Dermis microvascular lymphatic vessel endothelial cell (primary cell): ENCODE measurements at regions not wholly inside any gene's neighbourhood (a gene's known extent, or its start where the extent isn't known, plus 50 kb on each side); places are given as distances from the start of the nearest gene placed in this dataset.

Experiments
- DNase-seq, 2 donors: peaks; one replicate each; pipeline versions ENCODE4 v3.0.0 to v3.0.0-alpha.2; 2010; ENCODE audit warnings: low read depth in 2 of 2

DNA sequence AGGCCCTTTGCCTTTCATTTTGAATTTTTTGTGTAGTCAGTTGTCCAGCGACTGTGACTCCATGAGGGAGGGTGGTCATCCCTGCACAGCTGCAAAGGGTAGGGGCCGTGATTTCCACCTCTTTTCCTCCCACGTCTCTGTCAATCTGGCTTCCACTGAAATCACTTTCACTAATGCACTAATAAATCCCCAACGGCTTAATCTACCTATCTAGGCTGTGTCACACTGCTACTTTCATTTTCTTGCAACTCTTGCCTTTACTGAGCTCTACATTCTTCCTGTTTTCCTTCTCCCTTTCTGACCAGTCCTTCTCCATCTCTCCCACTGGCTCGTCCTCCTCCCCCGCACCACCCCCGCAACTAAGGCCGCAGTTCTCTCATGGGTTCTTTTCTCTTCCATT is 212.3 kb upstream of the FOXN3 start:
- DNase-seq: no peak

DNA sequence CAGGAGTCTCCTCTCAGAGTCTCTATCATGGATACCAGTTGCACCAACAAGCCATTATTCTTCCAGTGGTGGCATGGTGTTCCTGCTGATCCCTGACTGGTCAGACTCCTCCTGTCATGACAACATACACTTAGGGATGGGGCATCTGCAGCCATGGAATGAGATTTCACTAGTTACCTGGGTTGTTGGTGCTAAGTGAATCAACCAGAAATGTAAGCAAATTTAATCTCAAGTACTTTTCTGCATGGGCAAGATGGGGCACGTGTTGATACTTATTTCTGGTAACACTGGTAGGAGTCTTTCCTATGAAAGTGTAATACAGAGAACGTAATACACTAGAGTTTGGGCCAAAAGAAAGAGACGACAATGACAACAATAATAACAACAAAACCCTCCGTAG is 211.5 kb upstream of the FOXN3 start:
- no peak for DNase-seq

DNA sequence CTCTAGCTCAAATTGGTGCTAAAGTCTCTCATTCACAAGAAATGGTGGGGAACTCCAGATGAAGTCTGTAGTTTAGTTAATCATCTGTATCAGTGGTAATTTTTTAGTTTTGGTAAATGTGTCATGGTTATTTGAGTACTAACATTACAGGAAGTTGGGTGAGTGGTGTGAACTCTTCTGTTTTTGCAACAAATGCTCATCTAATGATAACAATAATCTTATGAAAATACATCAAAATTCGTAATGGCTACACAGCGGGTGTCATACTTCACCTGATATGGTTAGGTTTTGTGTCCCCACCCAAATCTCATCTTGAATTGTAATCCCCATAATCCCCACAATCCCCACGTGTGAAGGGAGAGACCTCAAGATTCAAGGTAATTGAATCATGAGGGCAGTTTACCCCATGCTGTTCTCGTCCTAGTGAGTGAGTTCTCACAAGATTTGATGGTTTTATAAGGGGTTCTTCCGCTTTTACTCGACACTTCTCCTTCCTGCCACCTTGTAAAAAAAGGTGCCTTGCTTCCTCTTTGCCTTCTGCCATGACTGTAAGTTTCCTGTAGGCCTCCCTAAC is 209.3 kb upstream of the FOXN3 start:
- no peak for DNase-seq

DNA sequence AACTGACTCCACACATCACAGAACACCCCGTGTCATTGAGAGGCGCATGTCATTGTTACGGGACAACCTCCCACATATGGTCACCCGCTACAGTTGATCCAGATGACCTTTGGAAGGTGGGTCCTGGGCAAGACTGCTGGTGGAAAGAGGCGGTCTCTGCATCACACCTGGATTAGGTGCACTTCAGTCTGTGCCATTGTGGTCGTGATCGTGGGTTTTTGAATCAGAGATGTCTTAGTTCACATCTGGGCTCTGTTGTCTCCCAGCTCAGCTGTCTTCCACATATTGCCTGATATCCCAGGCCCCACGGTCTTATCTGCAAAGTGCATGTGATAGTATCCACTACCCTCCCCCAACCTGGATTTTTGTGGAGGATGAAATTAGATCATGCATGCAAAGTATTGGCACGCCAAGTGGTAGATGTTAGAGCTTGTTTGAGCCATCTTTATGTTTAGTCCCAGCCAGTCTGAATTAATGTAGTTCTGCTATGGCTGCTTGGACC is 208.7 kb upstream of the FOXN3 start:
- no peak for DNase-seq

DNA sequence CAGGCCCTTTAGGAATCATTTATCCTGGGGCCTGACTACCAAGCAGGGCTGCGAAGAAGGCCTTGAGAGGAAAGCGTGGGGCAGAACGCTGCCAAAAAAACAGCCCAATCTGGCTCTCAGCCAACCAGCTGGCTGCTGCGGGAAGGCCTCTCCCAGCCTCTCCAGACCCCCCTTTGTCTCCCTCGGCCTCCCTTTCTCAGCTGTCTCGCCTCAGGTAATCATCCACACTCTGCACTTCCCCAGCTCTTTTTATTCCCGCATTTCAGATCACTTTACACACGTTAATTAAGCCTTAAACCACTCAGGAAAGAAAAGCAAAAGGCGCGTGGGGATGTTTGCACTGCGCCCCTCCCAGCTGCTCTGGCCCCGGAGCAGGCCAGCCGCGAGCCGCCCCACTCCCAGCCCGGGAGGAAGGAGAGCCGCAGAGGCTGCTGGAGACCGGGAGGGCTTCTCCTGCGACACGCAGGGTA is 208.2 kb upstream of the FOXN3 start:
- DNase-seq: peak in 1 of 2 donors; percentile 24

DNA sequence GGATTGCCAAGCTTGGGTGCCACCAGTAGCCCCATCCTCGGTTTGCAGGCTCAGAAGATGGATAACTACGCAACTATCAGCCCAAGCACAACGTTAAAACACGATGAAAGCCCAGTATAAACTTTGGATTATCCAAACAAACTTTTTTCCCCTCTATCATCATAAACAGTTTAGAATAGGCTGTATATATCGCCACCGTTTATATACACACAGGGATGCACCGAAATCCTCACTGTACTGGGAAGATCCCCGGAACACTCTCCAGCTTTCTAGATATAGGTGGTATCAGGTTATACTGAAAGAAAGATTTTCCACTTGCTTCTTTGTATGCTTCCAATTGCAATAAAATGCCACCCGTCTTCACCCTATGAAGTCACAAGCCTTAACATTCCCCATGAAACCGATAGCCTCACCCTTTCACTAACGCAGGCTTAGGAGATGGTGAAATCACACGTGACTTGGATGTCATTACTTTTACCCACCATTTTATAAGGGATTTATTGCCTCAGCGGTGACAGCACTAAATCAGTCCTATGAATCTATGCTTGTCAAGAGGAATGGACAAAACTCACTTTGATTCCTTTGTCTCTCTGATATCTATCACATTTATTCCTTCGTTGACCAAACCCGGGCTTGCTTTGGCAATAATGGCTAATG is 207.6 kb upstream of the FOXN3 start:
- no peak for DNase-seq

DNA sequence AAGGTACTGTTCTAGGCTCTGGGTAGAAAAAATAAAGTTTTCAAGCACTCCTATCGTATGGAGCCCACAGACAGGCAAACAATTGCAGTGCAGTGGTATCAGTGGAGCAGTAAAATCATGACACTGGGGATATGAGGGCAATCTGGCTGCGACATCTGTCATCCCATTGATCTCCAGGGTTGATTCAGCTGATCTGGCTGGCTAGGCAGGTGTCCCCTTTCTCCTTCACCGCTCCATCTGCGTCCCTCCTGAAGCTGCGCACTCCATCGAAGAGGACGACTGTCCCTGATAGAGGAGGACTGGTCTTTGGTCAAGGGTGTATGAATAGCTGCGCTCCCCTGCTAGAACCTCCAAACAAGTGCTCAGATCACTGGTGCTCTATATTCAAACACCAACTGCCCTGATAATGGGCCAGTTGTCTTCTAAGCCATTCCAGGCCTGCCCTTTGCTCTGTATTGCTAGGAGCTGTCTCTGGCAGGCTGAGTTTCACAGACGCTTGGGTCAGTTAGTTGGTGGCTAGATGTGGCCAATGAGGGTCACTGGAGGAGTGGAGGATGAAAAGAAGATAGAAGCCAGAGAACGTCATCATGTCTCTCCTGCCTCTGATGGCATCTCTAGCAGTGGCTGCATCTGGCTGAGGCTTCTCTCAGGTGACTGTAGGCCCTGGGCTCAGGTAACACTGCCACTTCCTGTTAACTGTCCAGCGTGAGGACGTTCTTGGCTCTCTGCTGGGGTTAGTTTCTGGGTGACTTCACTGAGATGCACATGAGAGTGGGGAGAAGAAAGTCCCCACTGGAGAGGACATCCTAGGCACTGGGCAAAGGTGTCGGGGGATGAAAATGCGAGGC is 205.0 kb upstream of the FOXN3 start:
- DNase-seq: no peak

DNA sequence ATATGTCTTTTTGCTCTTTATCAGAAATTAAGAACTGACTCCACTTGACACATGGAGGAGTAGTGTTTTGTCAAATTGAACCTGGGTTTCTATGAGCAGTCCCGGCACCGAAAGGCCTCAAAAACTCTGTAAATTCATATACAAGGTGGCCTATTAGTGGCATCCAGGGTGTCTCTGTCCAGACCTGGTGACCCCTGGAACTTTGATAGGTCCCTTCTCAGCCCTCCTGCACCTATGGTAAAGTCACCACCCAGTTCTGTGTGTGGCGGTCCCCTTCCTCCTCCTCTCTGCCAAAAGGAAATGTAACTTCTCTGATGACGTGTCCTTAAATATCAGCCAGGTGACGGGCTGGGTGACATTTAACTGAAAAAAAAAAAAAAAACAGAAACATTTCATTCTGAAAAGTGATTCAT is 204.0 kb upstream of the FOXN3 start:
- no peak for DNase-seq

DNA sequence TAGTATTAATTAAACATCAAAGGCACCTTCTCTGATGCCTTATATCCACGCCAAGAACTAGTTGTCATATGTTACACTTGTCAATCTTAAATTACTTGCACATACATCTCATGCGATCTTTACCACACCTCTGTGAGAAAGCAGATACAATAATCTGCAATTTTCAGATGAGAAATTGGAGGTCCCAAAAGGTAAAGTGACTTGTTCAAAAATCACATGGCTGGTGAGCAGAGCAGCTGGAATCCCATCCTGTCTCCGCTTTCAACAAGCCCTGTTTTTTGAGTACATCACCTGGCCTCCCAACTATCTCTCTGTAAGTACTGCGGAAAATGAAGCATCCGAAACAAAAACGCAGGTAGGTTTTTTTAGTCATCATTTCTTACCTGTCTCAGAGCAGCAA is 203.4 kb upstream of the FOXN3 start:
- DNase-seq: no peak

DNA sequence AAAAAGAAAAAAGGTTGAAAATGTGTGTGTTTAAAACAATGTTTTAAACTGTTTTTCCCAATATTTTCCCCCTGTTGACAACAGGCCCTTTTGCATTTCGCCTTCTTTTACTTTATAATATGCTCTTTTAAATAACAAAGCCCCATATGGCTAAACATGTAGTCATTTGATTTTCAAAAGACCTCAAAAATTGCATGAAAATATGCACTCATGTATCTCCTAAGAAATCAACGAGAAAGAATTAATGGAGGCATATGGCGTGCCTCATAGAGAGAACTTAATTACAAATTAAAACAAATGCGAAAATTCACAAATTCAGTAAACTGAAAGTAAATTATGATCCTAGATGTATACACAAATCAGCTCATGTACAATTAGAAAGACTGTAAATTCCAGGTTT is 202.6 kb upstream of the FOXN3 start:
- DNase-seq: no peak

DNA sequence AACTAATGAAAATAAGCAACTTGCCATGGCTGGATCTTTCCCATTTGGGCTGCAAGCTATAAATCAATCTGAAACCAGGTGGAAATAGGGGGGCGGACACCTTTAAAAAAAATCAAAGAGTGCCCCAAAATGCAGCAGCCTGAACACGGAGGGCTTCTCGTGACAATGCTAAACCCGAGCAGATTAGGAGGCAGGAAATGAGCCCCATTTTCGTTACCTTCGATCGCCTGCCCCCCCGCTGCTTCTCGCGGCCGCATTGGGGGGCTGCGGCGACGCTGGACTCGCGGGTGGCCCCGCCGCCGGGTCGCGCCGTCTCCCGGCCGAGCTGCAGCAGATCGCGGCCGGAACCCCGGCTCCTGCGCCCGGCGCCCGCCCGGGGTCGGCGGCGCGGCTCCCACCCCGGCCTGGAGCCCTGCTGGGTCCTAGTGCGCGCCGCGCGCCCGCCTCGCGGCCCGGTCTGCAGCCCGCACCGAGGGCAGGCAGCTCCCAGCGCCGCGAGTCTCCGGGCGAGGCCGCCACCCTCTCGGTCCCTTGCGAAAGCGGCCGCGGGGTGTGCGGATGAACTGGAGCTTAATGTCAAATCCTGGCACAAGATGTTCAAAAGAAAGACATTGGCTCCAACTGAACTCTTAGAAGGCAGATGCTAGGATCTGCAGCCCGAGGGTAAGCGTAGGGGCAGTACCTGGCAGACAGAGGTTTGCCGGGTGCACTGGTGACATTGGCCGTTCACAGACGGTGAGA is 201.9 kb upstream of the FOXN3 start:
- peak in 1 of 2 donors; percentile 77 for DNase-seq

DNA sequence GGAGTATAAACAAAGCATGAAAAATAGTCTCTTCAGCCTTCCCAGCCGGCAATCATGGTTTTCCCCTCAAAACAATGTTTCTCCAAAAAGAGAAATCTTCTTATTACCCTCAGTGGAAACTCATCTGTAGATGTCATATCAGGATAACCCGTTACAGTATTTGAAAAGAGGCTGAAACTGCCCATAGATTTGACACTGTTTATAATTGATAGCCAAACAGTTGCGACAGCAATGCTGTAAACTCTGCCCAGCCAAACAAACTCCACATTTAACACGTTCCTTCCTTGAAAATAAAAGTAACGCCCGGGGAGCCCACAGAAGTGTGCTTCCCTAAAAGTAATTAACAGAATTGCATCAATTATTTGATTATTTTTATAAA is 201.3 kb upstream of the FOXN3 start:
- DNase-seq: peak in 1 of 2 donors; percentile 32

DNA sequence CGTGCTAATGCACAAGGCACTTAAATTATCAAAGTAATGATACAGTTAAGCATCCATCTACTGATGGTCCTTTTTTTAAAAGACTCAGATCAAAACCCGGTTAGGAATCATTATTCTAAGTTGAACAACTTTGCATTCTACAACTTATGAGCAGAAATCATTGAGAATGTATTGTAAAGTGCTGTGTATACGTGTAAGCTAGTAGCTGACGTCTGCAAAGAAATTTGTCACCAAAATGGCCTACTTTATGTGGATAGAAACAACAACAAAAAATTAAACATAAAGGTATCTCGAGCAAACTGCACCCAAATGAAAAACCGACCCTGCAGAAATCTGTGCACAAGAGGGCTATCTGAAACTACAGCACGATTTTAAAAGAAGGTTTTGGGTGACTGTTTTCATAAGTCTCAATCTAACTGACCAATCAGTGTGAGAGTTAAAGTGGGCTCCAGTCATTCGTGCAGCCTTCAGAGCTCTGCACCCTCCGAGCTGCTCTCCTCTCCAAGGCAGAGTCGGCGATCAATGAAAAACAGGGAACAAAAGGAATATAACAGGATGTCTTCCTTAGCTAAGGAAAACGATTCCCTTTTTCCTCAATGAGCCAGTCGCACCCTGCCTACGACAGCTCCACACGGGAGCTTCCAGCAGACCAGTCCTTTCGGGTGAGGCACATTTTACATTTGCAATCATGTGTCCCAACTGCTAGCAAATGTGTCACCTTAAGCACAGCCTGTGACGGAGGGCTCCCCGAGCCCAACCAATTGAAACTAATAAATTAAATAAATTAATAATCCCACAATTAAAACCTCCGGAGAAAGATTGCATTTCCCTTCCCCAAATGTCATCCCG is 200.7 kb upstream of the FOXN3 start:
- DNase-seq: peak in 1 of 2 donors; percentile 60

DNA sequence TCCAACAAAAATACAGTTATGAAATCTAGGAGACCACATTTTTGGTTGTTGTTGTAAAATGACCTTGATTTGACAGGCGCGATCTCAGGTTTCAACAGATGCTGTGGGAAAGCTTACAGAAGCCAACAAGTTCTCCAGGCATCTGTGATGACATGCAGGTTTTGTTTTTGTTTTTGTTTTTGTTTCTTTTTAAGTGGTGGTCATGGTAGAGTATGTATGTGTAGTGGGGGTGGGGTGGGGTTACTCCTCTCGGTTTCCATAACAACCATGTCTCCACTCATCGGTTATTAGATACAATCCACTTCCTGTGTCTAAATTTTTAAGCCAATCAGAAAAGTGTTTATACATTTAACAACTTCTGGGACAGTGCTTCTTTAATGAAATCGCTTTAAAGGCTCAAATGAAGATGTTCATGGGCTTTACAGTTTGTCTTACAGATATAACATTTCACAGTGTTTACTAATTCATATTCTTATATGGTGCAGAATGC is 199.9 kb upstream of the FOXN3 start:
- peak in 1 of 2 donors; percentile 29 for DNase-seq

DNA sequence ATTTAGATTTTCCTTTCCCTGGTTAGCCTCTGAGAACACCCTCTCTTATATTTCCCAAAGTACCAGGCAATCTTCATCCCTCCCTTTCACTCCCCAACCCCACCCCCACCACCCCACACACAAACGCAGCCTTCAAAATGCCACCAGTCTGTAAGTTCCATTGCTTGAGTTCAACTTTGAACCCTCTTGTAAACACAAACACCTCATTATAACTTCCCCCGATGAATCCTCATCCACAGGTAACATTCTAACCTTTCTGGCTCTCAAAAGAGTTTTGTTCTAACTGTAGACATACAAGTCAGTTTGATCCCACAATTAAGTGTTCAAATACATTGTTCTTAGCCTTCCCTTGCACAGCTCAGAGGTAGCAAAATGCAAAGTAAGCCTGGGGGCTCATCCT is 199.4 kb upstream of the FOXN3 start:
- no peak for DNase-seq

DNA sequence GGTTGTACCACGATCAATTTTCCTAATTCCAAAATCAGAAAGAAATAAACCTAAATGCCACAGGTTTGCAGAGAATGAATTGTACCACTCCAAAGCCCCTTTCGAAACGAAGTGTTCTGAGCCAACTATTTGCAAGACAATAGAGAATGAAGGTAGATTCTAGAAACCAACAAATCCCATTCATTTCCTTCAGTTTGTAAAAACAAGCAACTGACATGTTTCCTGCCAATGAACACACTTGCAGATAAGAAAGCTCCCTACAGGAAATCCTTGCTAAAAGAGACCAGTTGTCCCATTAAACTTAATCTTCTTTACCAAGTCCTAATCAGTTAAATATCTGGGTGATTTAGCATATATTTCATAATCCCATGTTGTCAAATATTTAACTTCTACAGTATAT is 198.4 kb upstream of the FOXN3 start:
- DNase-seq: peak in 1 of 2 donors; percentile 71

DNA sequence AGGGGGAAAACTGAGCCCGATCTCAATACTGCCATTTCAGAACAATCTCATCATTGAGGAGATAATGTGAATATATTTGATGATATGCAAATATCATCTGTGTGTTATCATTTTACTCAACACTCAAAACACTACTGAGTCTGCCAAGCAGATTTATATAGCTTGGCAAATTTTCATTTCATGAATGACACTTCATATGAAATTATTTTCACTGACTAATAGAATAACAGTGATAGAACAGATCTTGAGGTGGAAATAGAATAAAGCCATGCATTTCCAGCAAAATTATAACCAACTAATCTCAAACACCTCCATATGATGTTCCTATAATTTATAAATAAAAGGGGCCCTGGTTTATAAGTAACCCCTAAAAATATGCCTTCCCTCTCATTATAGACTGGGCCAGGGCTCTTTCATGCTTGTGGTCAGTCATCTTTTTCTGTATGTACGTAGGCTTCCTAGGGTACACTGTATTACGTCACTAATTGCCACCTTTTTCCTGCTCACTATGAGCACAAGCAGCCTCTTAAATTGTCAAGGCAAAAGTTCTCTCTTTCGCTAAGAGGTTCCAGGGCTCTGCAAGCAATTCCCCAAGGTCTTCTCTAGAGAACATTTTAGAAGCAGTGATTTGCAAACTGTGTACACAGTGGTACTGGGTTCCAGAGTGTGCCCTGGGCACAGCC is 197.1 kb upstream of the FOXN3 start:
- DNase-seq: no peak

DNA sequence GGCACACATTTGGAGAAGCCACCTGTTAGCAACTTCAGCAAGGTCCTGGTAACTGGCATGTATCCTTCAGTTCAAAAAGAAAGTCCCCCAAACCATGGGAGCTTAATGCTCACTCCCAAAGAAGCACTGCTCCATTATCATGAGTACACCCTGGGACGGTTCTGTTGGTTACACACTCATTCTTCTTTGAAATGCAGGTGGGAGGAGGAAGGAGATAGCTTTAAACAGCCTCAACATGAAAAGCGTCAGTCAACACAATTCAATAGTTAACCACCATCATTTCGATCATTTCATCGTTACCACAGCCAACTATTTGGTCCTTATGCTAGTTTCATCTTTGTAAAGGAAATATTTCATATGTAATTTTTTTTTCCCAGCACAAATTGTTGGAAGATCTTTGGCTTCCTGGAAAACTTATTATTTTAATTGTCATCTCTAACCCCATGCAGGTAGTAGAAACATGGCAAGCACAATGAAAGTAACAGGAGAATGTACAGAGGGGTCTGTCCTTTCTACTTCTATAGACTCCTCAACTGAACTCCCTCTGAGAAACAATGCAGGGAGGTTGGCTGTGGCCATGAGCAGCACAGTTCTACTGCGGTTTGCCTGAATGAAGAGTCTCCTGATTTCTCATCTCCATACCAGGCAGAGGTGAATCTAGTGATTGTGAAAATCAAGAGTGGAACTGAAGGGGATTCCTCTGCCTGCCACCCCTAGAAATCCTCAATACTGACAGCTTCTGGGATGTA is 196.4 kb upstream of the FOXN3 start:
- no peak for DNase-seq

DNA sequence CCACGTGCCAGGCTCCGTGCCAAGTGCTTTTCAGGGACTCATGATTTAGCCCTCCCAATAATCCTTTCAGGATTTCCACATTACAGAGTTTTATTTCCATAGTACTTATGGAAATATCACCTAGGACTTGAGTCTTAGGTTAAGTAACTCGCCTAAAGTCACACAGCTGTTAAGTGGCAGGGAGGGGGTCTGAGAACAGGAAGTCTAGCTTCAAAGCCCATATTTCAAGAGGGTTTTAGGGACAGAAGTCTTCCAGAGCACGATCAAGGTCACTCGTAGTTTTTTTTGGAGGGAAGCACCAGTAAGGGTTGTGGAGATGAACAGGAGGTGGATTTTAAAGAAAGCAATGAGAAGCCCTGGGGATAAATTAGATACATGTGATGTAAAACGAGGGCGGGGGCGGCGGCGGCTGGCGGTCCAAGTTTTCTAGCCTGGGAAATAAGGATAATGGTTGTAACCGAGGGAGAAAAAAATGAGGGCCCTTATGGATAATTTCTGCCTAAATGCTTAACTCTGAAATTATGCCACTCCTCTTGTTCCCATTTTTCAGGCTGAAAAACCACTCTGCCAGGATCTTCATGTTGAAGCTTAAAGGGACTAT is 192.6 kb upstream of the FOXN3 start:
- DNase-seq: no peak
